Astrocyte of the spinal cord (primary cell): ENCODE measurements at regions not wholly inside any gene's neighbourhood (a gene's known extent, or its start where the extent isn't known, plus 50 kb on each side); places are given as distances from the start of the nearest gene placed in this dataset.
"Not testable (repeated sequence)": the region's sequence is repeated elsewhere in the genome, so short reads cannot be mapped to it uniquely, and the experiment has no call there.

Experiments
- DNase-seq: peaks from one replicate; pipeline ENCODE4 v3.0.0; 2011; ENCODE audit warnings: low read depth, low spot score
- H3K4me3 ChIP-seq: 2 replicates; pipeline ENCODE4 v1.5.1; 2011; ENCODE audit warnings: low read depth, mild to moderate bottlenecking, low read length, moderate library complexity
- CTCF ChIP-seq: IDR thresholded peaks from 2 replicates; pipeline ENCODE4 v1.5.1; 2012; ENCODE audit warnings: low read depth, mild to moderate bottlenecking, low read length, inconsistent platforms
- in situ Hi-C: cut with HindIII; loops from 2 replicates; pipeline ENCODE4 v1.10.0; 2017; ENCODE audit warnings: low sequenced_read_pairs

- peak; percentile 25 for DNase-seq
- no peak overlapping the region for H3K4me3 ChIP-seq
- in situ Hi-C loops = no loop called here
- no peak for TF ChIP-seq CTCF
Measured at GRCh38 chrX:131650637-131651410, 107.0 kb downstream of the OR13H1 start.

- DNase-seq, in situ Hi-C loops, H3K4me3 ChIP-seq: not testable (repeated sequence)
Measured at GRCh38 chrX:131663726-131664125, 119.9 kb downstream of the OR13H1 start.

GRCh38 chrX:131671735-131672134 is 127.9 kb downstream of the OR13H1 start:
- in situ Hi-C loops = no loop called here
- no peak overlapping the region for H3K4me3 ChIP-seq
- DNase-seq = no peak
- no peak for TF ChIP-seq CTCF

GRCh38 chrX:131675596-131676194 is 131.8 kb downstream of the OR13H1 start:
- no peak overlapping the region for H3K4me3 ChIP-seq
- DNase-seq = peak; percentile 13
- TF ChIP-seq CTCF = peak; percentile 67
- in situ Hi-C loops = no loop called here

GRCh38 chrX:131677655-131678628 is 134.1 kb downstream of the OR13H1 start:
- in situ Hi-C loops = no loop called here
- no peak overlapping the region for H3K4me3 ChIP-seq
- peak; percentile 7 for DNase-seq
- TF ChIP-seq CTCF = peak; percentile 83

GRCh38 chrX:131682735-131683134 is 138.9 kb downstream of the OR13H1 start:
- in situ Hi-C loops, H3K4me3 ChIP-seq, DNase-seq: not testable (repeated sequence)

- TF ChIP-seq CTCF = no peak
- in situ Hi-C loops = no loop called here
- DNase-seq = no peak
Measured at GRCh38 chrX:131693359-131693758, 149.5 kb downstream of the OR13H1 start.

GRCh38 chrX:131696989-131697388 is 153.1 kb downstream of the OR13H1 start:
- in situ Hi-C loops, H3K4me3 ChIP-seq: not testable (repeated sequence)

More at GRCh38 chrX:131693359-131693758, 149.5 kb downstream of the OR13H1 start:
- H3K4me3 ChIP-seq = no peak overlapping the region

More at GRCh38 chrX:131696989-131697388, 153.1 kb downstream of the OR13H1 start:
- DNase-seq = not testable (repeated sequence)
